GM23338 (cell line): ENCODE measurements at regions not wholly inside any gene's neighbourhood (a gene's known extent, or its start where the extent isn't known, plus 50 kb on each side); places are given as distances from the start of the nearest gene placed in this dataset.

Source experiments
- ATAC-seq: fragments of 200-7000 bp; cut with Tn5 transposase; 3 replicates; pipeline ENCODE4 v1.9.1; 2020
- DNase-seq: peaks from one replicate; pipeline ENCODE4 v3.0.0-alpha.2; 2015; ENCODE audit warnings: low spot score
- H2AFZ ChIP-seq: fragments of 200-600 bp; sonication (generic); 2 replicates; pipeline ENCODE4 v1.8.0; 2016; ENCODE audit warnings: antibody characterized with exemption, mild to moderate bottlenecking, moderate library complexity
- H3F3A ChIP-seq: fragments of 200-600 bp; sonication (generic); replicated peaks from 2 replicates; pipeline ENCODE4 v1.8.0; 2017; ENCODE audit warnings: antibody characterized with exemption, mixed run types, low read depth
- H3K27ac ChIP-seq: fragments of 200-600 bp; sonication (generic); 2 replicates; pipeline ENCODE4 v1.6.1; 2016; ENCODE audit warnings: low read depth
- H3K27me3 ChIP-seq: fragments of 200-600 bp; sonication (generic); 2 replicates; pipeline ENCODE4 v1.8.0; 2016; ENCODE audit warnings: mild to moderate bottlenecking, mixed run types, moderate library complexity; ENCODE audit not compliant: insufficient read depth
- H3K36me3 ChIP-seq: fragments of 200-600 bp; sonication (generic); 2 replicates; pipeline ENCODE4 v1.8.0; 2016; ENCODE audit warnings: mild to moderate bottlenecking; ENCODE audit not compliant: insufficient read depth
- H3K4me1 ChIP-seq: fragments of 200-600 bp; sonication (generic); 2 replicates; pipeline ENCODE4 v1.8.0; 2016; ENCODE audit warnings: mild to moderate bottlenecking, moderate library complexity; ENCODE audit not compliant: insufficient read depth
- H3K4me2 ChIP-seq: fragments of 200-600 bp; sonication (generic); 2 replicates; pipeline ENCODE4 v1.7.1; 2017; ENCODE audit warnings: mixed run types
- H3K4me3 ChIP-seq: fragments of 200-600 bp; sonication (generic); 2 replicates; pipeline ENCODE4 v1.6.1; 2016; ENCODE audit warnings: mixed run types
- H3K79me2 ChIP-seq: fragments of 200-600 bp; sonication (generic); replicated peaks from 2 replicates; pipeline ENCODE4 v1.8.0; 2017; ENCODE audit warnings: mild to moderate bottlenecking; ENCODE audit not compliant: insufficient read depth
- H3K9me2 ChIP-seq: fragments of 200-600 bp; sonication (generic); 2 replicates; pipeline ENCODE4 v1.8.0; 2017; ENCODE audit not compliant: insufficient read depth
- H4K20me1 ChIP-seq: fragments of 200-600 bp; sonication (generic); replicated peaks from 2 replicates; pipeline ENCODE4 v1.8.0; 2017; ENCODE audit warnings: mild to moderate bottlenecking; ENCODE audit not compliant: insufficient read depth
- H3K27ac Mint-ChIP-seq: 2 replicates; pipeline ENCODE4 v1.8.0; 2020; ENCODE audit warnings: inconsistent platforms, mild to moderate bottlenecking, moderate library complexity, mixed read lengths
- H3K27me3 Mint-ChIP-seq: 3 replicates; pipeline ENCODE4 v1.8.0; 2022; ENCODE audit warnings: low read depth, mild to moderate bottlenecking, moderate library complexity, mixed read lengths, inconsistent platforms; ENCODE audit not compliant: insufficient read depth, poor library complexity
- H3K36me3 Mint-ChIP-seq: 3 replicates; pipeline ENCODE4 v1.8.0; 2021; ENCODE audit warnings: low read depth, mild to moderate bottlenecking, inconsistent platforms, moderate library complexity, mixed read lengths
- H3K4me1 Mint-ChIP-seq: 3 replicates; pipeline ENCODE4 v1.8.0; 2020; ENCODE audit warnings: mild to moderate bottlenecking, inconsistent platforms, mixed read lengths
- H3K4me3 Mint-ChIP-seq: 3 replicates; pipeline ENCODE4 v1.8.0; 2021; ENCODE audit warnings: moderate library complexity, mild to moderate bottlenecking, inconsistent platforms, mixed read lengths
- H3K9me3 Mint-ChIP-seq: 3 replicates; pipeline ENCODE4 v1.8.0; 2020; ENCODE audit warnings: moderate library complexity, mild to moderate bottlenecking, inconsistent platforms, mixed read lengths
- CTCF ChIP-seq, 2 experiments: fragments of 200-600 bp in 1 of 2; sonication (generic) in 1 of 2; conservative IDR thresholded peaks; 2 replicates each; pipeline versions ENCODE4 v1.5.1 to v1.6.1; 2016 to 2017; ENCODE audit warnings: antibody characterized with exemption in 2 of 2, low read depth in 2 of 2, mild to moderate bottlenecking in 2 of 2, moderate library complexity in 1 of 2
- NANOG ChIP-seq: IDR thresholded peaks from 2 replicates; pipeline ENCODE4 v1.6.1; 2016; ENCODE audit warnings: antibody characterized with exemption, borderline replicate concordance
- POLR2AphosphoS5 ChIP-seq: IDR thresholded peaks from 2 replicates; pipeline ENCODE4 v1.6.1; 2016; ENCODE audit warnings: antibody characterized with exemption, low read depth
- REST ChIP-seq: IDR thresholded peaks from one replicate; pipeline ENCODE4 v1.6.1; 2018; ENCODE audit warnings: antibody characterized with exemption; ENCODE audit not compliant: unreplicated experiment
- ZNF331 ChIP-seq: fragments of 250-450 bp; sonication (Bioruptor Pico); IDR thresholded peaks from 2 replicates; pipeline ENCODE4 v1.5.0; 2020; ENCODE audit warnings: low read depth, mild to moderate bottlenecking, moderate library complexity
- TF ChIP-seq, protein P1 (sequence below): fragments of 250-450 bp; sonication (Bioruptor Pico); IDR thresholded peaks from 2 replicates; pipeline ENCODE4 v1.5.0; 2020; ENCODE audit warnings: mild to moderate bottlenecking, moderate library complexity

DNA sequence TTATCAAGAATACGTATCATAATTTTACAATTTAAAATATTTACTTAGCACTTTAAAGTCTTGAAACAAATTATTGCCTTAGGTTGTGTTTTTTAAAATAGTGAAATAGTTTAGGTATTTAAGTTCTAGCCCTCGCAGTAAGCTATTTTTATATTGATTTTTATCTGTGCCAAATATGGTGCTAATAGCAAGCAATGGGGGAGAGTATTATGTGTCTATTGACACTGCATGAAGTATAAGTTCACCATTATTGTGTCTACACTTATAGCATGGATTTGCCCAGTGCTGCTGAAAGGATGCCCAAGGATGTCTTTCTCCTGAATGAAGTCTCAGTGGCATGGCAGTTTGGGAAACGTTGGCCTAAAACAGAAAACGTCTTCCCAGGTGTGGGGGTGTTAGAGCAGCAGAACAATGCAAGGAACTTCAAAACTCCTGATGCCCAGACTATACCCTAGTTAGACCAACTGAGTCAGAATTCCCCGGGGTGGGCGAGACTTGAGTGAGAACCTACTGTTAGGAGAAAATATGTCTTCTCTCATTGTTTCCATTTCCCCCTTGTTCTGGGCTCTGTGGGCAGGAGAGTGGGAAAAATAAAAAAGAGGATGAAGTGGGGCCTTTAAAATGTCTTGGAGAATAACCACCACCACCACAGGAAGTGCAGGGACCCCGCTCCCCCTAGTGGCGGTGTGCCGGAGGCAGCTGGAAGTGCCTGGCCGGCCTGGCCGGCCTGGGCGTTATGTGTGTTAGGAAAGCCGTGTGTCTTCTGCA lies 104.2 kb upstream of the SLC7A14 start:
- Mint-ChIP-seq H3K27me3 (peaks cover 9% of the 10 kb centered on the region), H3K27ac (no peak overlapping the region), H3K4me3 (no peak overlapping the region), H3K4me1 (peaks cover 22% of the 10 kb centered on the region), H3K9me3 (no peaks in the 10 kb centered on the region; the same call in 1 of the 3 replicates), H3K36me3 (peaks cover 23% of the 10 kb centered on the region)
- H3K27me3 ChIP-seq, result no peaks in the 10 kb centered on the region
- ATAC-seq (peak; percentile 97), DNase-seq (peak; percentile 80)
- TF ChIP-seq CTCF (conservative IDR thresholded peaks at IDR 0.05; ENCODE audit: low read depth in 2 of 2) (peak; percentile 86), REST (no peak)
- H2AFZ ChIP-seq, result no peak overlapping the region
- H3K9me2 ChIP-seq, result peaks cover 5% of the 10 kb centered on the region; the same call in 1 of the 2 replicates
- H3K27ac ChIP-seq, result peak overlapping the region; percentile 89
- H3K36me3 ChIP-seq, result no peaks in the 10 kb centered on the region
- H3K4me1 ChIP-seq, result no peaks in the 10 kb centered on the region
- H3K4me2 ChIP-seq, result peak overlapping the region; percentile 10; the same call in 1 of the 2 replicates
- H4K20me1 ChIP-seq, result no peaks in the 10 kb centered on the region
- H3F3A ChIP-seq, result no peaks in the 10 kb centered on the region
- H3K79me2 ChIP-seq, result no peaks in the 10 kb centered on the region
- H3K4me3 ChIP-seq, result no peak overlapping the region

DNA sequence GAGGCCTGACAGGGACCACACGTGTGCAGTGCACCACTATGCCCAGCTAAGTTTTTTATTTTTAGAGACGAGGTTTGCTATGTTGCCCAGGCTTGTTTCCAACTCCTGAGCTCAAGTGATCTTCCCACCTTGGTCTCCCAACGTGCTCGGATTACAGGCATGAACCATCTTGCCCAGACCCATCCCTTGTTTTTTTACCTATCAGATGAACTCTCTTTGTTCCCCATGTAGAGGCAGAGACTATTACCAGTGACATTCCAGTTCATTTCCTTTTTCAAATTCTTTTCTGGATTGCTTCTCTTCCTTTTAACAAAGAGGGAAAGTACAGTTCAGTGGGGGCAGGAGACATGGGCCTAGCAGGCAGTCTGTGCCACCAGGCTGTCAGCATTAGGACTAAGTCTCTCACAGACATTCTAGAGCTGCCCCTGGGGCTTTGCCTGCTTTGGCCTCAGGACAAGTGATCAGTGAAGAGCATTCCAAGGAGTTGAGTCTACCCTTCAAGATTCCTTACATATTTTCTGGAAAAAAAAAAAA lies 103.5 kb upstream of the SLC7A14 start:
- no peaks in the 10 kb centered on the region for H3K27me3 ChIP-seq
- H3K9me2 ChIP-seq, result peaks cover 5% of the 10 kb centered on the region; the same call in 1 of the 2 replicates
- DNase-seq (peak; percentile 83), ATAC-seq (peak; percentile 92)
- H3K4me3 Mint-ChIP-seq, result no peak overlapping the region
- H3K36me3 ChIP-seq, result no peaks in the 10 kb centered on the region
- no peaks in the 10 kb centered on the region for H3F3A ChIP-seq
- peaks cover 22% of the 10 kb centered on the region for H3K4me1 Mint-ChIP-seq
- no peaks in the 10 kb centered on the region for H3K79me2 ChIP-seq
- no peak overlapping the region for H3K4me3 ChIP-seq
- peak overlapping the region; percentile 70 for H3K27ac Mint-ChIP-seq
- TF ChIP-seq ZNF331 (CRISPR knock-in tag) (no peak), POLR2AphosphoS5 (no peak), NANOG (peak; percentile 49; the same call in 1 of the 2 replicates)
- TF ChIP-seq, protein P1, sequence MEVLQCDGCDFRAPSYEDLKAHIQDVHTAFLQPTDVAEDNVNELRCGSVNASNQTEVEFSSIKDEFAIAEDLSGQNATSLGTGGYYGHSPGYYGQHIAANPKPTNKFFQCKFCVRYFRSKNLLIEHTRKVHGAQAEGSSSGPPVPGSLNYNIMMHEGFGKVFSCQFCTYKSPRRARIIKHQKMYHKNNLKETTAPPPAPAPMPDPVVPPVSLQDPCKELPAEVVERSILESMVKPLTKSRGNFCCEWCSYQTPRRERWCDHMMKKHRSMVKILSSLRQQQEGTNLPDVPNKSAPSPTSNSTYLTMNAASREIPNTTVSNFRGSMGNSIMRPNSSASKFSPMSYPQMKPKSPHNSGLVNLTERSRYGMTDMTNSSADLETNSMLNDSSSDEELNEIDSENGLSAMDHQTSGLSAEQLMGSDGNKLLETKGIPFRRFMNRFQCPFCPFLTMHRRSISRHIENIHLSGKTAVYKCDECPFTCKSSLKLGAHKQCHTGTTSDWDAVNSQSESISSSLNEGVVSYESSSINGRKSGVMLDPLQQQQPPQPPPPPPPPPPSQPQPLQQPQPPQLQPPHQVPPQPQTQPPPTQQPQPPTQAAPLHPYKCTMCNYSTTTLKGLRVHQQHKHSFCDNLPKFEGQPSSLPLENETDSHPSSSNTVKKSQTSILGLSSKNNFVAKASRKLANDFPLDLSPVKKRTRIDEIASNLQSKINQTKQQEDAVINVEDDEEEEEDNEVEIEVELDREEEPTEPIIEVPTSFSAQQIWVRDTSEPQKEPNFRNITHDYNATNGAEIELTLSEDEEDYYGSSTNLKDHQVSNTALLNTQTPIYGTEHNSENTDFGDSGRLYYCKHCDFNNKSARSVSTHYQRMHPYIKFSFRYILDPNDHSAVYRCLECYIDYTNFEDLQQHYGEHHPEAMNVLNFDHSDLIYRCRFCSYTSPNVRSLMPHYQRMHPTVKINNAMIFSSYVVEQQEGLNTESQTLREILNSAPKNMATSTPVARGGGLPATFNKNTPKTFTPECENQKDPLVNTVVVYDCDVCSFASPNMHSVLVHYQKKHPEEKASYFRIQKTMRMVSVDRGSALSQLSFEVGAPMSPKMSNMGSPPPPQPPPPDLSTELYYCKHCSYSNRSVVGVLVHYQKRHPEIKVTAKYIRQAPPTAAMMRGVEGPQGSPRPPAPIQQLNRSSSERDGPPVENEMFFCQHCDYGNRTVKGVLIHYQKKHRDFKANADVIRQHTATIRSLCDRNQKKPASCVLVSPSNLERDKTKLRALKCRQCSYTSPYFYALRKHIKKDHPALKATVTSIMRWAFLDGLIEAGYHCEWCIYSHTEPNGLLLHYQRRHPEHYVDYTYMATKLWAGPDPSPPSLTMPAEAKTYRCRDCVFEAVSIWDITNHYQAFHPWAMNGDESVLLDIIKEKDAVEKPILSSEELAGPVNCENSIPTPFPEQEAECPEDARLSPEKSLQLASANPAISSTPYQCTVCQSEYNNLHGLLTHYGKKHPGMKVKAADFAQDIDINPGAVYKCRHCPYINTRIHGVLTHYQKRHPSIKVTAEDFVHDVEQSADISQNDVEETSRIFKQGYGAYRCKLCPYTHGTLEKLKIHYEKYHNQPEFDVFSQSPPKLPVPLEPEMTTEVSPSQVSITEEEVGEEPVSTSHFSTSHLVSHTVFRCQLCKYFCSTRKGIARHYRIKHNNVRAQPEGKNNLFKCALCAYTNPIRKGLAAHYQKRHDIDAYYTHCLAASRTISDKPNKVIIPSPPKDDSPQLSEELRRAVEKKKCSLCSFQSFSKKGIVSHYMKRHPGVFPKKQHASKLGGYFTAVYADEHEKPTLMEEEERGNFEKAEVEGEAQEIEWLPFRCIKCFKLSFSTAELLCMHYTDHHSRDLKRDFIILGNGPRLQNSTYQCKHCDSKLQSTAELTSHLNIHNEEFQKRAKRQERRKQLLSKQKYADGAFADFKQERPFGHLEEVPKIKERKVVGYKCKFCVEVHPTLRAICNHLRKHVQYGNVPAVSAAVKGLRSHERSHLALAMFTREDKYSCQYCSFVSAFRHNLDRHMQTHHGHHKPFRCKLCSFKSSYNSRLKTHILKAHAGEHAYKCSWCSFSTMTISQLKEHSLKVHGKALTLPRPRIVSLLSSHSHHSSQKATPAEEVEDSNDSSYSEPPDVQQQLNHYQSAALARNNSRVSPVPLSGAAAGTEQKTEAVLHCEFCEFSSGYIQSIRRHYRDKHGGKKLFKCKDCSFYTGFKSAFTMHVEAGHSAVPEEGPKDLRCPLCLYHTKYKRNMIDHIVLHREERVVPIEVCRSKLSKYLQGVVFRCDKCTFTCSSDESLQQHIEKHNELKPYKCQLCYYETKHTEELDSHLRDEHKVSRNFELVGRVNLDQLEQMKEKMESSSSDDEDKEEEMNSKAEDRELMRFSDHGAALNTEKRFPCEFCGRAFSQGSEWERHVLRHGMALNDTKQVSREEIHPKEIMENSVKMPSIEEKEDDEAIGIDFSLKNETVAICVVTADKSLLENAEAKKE, result peak; percentile 94
- peak overlapping the region; percentile 89 for H3K27ac ChIP-seq
- no peaks in the 10 kb centered on the region; the same call in 1 of the 3 replicates for H3K9me3 Mint-ChIP-seq
- peaks cover 9% of the 10 kb centered on the region for H3K27me3 Mint-ChIP-seq
- H3K4me1 ChIP-seq, result no peaks in the 10 kb centered on the region
- H3K36me3 Mint-ChIP-seq, result peaks cover 23% of the 10 kb centered on the region
- H3K4me2 ChIP-seq, result no peak overlapping the region
- no peaks in the 10 kb centered on the region for H4K20me1 ChIP-seq
- no peak overlapping the region for H2AFZ ChIP-seq
